ENCODE measurements at regions not wholly inside any gene's neighbourhood (a gene's known extent, or its start where the extent isn't known, plus 50 kb on each side); places are given as distances from the start of the nearest gene placed in this dataset.
A peak's percentile ranks its signal among the peaks of the same experiment; 100 is the strongest.

DNA sequence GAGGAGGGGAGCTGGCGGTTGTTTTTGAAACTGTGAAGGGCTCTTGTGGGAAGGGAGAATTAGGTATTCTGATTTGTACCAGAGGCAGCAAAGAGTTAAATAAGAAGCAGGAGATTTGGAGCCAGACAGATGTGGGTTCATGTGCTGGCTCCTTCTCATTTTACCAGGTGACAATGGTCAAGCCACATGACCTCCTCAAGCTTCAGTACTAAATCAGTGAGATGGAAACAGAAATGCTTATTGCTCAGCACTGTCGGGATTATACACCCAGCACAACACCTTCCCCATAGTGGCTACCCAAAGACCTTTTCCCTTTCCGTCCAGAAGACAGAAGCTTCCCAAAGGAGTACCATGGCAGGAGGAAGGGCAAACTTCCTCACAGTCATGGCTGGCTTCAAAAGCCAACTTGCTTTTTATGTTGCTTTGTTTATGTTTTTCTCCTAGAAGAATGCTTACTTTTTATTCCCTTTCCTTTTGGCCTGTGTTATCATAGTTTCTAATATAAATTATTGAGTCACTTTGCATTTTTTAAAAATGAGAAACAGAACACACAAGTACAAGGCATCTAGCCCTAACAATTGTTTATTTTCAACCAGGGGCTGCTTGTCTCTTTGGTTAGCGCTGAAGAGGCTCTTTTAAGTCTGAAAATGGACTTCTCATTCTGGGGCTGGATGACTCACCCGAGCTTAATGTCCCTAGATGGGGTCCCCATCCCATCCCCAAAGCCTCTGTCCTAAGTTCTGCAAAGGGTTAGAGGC lies 181.5 kb upstream of the ZBED5 start:
- DNase-seq (ENCODE audit: low spot score), result no peak

- no peak for DNase-seq (ENCODE audit: low spot score)
Measured at GRCh38 chr11:11038782-11039181, 180.9 kb upstream of the ZBED5 start.

GRCh38 chr11:11038352-11038751 lies 180.5 kb upstream of the ZBED5 start:
- DNase-seq (ENCODE audit: low spot score), result no peak

DNA sequence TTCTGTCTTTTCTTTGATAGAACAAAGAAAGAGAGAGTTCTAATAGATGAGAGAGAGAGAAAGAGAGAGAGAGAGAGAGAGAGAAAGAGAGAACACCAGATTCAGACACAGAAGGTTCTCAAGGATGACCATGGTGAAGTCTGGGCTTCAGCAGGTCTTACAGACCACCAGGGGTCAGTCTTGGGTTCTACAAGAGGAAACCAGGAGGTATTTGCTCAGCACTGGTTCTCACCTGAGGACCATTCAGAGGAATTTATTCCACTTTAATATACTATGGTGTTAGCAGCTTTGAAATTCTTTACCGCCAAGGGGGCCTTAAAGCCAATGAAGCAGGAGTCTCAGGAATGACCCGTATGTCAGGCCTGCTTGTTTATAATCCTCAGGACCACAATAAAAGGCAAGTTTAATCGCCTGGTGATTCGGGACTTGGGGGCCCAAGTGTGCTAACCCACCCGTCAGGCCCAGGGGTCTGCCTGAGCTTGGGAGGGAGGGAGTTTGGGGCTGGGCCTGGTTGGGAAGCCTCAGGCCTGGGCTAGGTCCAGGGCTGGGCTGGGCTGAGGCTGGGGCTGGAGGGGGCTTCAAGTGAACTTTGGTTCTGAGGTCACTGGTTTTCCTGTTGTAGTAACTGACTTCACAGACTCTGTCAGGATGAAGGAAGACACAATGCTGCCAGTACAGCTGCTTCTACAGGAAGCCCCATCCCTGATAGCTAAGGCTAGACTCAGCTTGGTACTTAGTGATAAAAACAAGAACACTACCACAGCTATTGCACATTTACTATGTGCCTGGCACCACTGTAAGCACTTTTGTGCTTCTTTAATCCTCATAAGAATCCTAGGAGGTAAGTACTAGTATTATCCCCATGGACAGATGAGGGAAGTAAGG lies 179.2 kb upstream of the ZBED5 start:
- peak; percentile 32 for DNase-seq (ENCODE audit: low spot score)

- DNase-seq (ENCODE audit: low spot score), result no peak
Measured at GRCh38 chr11:11036185-11036847, 178.5 kb upstream of the ZBED5 start.

DNA sequence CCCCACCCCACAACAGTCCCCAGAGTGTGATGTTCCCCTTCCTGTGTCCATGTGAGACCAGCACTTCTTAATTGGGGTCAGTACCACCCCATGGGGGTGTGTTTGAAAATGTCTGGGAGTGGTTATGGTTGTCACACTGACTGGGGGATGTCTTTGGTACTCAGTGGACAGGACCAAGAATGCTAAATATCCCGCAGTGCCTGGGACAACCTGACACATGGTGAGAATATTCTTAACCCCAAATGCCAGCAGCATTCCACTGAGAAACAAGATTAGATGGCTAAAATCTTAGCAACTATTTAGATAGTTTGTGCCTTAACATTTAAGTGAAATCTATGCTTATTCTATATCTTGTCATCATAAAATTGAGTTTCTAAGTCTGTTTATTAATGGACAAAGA lies 177.5 kb upstream of the ZBED5 start:
- no peak for DNase-seq (ENCODE audit: low spot score)

DNA sequence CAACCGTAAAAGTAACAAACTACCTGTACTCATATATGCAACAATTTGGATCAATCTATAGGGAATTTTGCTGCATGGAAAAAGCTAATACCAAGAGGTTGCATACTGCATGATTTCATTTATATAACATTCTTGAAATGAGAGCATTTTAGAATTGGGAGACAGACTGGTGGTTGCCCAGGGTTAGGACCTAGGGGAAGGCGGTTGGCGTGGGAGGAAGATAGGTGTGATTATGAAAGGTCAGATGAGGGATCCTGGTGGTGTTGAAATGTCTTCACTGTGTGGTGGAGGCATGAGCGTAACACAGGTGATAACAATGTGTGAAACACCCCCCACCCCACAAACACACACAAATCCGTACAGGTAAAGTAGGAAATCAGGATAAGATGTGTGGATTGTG lies 176.6 kb upstream of the ZBED5 start:
- DNase-seq (ENCODE audit: low spot score), result no peak

DNA sequence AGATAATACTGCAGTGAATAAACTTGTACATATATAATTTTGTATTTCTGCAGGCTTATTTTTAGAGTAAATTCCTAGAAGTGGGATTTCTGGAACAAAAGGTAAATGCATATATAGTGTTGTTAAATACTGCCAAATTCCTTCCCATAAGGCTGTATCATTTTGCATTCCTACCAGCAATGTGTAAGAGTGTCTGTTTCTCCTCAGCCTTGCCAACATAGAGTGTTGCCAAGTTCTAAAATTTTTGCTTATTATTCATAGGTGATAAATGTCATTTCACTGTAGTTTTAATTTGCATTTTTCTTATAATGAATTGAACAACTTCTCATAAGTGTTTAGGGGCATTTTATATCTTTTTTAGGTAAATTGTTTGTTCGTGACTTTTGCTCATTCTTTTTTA lies 174.2 kb upstream of the ZBED5 start:
- no peak for DNase-seq (ENCODE audit: low spot score)

GRCh38 chr11:11029027-11029426 lies 171.2 kb upstream of the ZBED5 start:
- no peak for DNase-seq (ENCODE audit: low spot score)

DNA sequence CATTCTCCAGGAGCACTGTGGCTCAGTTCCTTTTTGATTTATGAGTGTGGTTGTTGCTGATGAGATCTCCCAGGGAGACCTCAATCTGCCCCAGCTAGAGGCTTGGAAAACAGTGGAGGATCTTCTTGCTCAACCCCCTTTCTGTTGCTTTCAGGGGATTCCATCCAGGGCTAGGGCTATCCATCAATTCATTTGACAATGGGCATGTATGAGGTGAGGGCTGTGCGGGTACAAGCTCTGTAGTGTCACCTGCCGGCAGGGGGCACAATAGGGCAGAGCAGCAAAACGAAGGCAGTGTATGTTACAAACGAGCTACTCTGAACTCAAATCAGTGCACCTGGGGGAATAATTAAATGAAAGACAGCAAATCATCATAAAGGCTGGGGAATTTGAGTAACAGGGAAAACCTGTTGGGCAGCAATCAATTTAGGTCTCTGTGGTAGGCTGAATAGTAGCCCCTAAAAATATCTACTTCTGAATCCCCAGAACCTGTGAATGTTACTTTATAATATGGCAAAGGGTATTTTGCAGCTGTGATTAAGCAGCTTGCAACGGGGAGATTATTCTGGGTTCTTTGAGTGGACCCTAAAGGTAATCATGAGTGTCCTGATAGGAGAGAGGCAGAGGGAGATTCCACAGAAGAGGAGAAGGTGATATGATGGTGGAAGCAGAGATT lies 170.3 kb upstream of the ZBED5 start:
- peak; percentile 29 for DNase-seq (ENCODE audit: low spot score)

- no peak for DNase-seq (ENCODE audit: low spot score)
Measured at GRCh38 chr11:11027288-11027687, 169.4 kb upstream of the ZBED5 start.

DNA sequence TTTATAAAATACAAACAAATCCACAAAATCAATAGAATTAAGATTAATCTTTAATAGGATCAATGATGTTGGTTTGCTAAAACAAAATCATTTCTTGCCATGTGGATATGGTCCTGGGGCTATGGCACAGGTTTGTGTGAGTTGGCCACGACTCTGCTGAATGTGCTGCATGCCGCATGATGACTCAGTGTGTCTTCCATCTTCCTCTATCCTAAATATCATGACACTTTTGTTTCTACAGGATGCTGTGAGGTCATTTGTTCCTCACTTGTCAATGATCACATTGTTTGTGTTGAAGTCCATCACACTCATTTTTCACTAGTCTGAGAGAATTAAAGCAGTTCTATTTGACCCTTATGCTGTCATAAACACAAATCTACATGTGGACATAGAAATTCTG lies 167.2 kb upstream of the ZBED5 start:
- no peak for DNase-seq (ENCODE audit: low spot score)

DNA sequence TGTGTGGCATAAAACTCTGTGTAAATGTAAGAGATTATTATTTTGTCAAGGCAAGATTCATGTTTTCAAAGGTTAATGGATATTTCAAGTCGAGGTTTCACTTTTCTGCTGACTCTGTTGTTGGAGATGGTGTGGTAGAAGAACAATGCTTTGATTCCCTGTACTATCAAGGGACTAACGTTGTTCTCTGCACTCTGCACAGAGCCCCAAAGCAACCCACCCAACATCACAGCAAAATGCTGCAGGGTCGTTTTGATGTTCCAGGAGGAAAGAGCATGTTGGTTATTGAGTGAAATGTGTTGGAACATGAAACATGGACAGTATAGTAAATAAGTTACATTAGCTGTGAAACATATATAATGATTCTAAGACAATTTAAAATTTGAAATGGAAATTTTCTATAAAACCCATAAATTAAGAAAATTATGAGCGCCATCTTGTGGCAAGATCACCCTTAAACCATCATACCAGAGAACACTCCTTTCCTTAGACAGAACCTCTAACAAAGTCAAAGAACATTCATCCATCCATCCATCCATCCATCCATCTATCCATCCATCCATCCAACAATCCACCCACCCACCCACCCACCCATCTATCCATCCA lies 164.4 kb upstream of the ZBED5 start:
- DNase-seq (ENCODE audit: low spot score), result no peak

DNA sequence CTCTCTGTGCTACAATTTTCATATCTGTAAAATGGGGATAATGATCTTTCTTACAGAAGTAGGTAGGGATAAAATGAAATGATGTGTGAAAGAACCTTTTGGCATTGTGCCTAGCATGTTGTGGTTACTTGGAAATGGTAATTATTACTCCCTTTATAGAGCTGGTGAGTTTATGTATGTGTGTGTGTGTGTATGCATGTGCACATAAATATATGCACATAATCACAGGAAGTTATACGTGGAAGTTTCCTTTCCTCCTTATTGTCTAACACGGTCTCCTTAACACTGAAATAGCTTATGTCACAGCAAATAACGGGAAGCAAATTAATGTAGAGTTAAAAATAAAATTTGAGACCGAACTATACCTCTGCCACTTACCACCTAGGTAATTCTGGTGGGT lies 163.7 kb upstream of the ZBED5 start:
- DNase-seq (ENCODE audit: low spot score), result no peak

GRCh38 chr11:11020747-11021149 lies 162.9 kb upstream of the ZBED5 start:
- no peak for DNase-seq (ENCODE audit: low spot score)

DNA sequence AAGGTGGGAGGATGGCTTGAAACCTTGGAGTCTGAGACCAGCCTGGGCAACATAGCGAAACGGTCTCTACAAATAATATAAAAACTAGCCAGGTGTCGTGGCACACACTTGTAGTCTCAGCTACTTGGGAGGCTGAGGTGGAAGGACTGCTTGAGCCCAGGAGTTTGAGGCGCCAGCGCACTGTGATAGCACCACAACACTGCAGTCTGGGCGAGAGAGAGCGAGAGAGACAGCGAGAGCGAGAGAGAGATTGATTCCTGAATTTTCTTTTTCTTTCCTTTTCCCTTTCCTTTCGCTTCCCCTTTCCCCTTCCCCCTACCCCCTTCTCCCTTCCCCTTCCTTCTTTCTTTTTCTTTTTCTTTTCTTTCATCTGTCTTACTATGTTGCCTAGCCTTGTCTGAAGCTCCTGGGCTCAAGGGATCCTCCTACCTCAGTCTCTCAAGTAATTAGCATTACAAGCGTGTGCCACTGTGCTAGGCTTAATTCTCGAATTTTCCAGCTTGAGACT lies 162.4 kb upstream of the ZBED5 start:
- no peak for DNase-seq (ENCODE audit: low spot score)

GRCh38 chr11:11016943-11017342 lies 159.1 kb upstream of the ZBED5 start:
- no peak for DNase-seq (ENCODE audit: low spot score)

- DNase-seq (ENCODE audit: low spot score), result no peak
Measured at GRCh38 chr11:11016068-11016467, 158.2 kb upstream of the ZBED5 start.

GRCh38 chr11:11011617-11012016 lies 153.8 kb upstream of the ZBED5 start:
- DNase-seq (ENCODE audit: low spot score), result no peak

- DNase-seq (ENCODE audit: low spot score), result peak; percentile 52
Measured at GRCh38 chr11:11010624-11011127, 152.8 kb upstream of the ZBED5 start.

- DNase-seq (ENCODE audit: low spot score), result no peak
Measured at GRCh38 chr11:11009179-11009578, 151.3 kb upstream of the ZBED5 start.

All from putamen (tissue), 1 donor.